GM19397 (cell line): ENCODE measurements at regions not wholly inside any gene's neighbourhood (a gene's known extent, or its start where the extent isn't known, plus 50 kb on each side); places are given as distances from the start of the nearest gene placed in this dataset.

ENCODE experiments used
- ATAC-seq: cut with Tn5 transposase; IDR thresholded peaks from one replicate; pipeline ENCODE4 v1.9.1; 2021; ENCODE audit warnings: mild to moderate bottlenecking, moderate library complexity; ENCODE audit not compliant: unreplicated experiment

DNA sequence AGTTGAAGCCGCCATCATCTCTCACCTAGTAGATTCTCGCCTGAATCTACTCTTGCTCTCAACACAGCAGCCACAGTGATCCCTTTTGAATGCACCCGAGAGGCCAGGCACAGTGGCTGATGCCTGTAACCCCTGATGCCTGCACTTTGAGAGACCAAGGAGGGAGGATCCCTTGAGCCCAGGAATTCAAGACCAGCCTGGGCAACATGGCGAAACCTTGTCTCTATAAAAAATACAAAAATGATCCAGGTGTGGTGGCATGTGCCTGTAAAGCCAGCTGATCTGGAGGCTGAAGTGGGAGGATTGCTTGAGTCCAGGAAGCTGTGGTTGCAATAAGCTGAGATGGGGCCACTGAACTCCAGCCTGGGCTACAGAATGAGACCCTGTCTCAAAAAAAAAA is 60.3 kb upstream of the EML4 start:
- ATAC-seq, result no peak

DNA sequence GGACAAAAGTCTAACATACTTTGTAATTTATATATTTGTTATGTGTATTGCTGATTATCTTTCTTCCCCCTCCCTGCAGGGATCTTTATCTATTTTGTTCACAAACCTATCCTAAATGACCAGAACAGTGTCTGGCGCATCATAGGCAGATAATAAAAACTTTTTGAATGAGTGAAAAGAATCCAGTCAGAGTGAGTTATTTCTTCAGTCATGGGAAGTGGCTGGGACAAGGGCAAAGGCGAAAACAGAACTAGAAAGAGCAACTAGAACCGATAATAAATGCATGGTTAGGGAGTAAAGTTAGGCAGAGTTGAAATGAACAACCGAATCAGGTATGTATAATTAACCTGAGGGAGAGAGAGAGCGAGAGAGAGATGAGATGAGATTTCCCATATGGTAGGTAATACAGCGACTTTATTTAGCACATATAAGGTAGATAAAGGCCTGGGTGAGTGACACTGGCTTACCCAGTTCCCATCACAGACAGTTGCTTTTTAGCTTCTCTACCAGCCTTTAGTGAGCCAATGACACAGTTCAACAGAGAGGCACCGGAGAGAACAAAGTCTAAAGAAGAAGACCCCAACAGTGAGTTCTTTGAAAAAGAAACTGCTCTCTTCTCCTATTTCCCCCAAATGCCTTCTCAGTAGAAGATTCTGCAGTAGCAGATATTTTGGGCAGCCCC is 59.1 kb upstream of the EML4 start:
- no peak for ATAC-seq

DNA sequence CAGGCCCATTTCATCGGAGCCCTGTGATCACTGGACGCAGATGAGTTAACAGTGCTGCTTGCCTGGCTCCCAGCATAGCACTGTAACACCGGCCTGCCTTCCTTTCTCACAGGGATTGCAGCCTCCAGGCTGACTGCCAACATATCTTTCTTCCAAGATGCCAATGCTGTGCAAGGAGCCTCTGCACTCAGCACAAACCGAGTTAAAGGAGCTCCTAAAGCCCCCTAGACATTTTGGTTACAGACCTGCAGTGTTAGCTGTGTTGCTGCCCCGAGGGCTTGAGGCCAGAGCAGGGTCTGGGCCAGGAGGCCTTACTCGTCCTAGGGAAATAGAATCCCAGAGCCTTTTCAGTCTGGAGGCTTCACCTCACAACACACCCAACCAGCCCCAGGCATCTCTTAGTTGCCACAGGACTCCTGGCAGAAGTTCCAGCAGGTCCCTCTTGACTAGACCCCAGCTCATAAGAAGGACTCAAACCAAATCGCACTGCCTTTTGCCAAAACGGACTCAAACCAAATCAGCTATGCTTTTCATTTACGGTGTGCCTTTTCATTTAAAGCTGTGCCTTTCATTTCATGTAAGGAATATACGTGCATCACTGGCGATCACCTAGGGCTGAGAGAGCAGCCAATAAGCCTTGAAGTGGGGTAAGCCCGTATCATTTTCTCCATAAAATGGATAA is 58.4 kb upstream of the EML4 start:
- no peak for ATAC-seq

DNA sequence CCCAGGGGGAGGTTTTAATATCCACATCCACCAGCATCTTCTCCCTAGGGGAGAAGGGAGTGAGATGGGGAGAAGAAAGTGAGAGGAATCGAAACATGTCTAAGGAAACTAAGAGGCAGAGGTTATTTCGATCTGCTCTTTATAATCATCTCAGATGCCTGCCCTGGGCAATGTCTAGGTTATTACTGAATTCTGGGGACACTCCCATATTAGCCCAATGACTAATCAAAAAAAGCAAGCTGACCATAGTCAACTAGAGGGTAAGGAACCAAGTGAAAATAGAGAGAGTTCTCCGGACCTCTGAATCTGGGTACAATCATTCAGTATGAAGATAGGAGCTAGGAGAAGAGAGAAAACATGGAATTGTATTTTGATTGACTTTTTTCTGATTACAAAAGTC is 56.7 kb upstream of the EML4 start:
- ATAC-seq, result no peak

DNA sequence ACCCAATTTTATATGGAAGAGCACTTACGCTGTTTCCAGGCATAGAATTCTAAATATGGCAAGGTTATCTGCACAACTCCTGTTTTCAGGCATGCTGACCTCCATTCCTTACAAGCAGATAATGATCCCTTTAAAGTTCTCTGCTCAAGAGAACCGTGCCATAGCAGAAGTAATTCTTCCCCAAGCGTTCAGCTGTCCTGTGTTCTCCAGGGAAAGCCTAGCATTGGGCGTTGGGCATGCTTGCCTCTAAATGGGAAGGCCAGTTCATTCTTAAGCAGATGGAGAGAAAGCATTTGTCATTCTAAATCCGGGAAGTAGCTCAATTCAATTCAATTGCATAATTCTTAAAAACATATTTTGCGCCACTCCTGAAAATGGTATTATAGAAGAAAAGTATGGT is 55.7 kb upstream of the EML4 start:
- no peak for ATAC-seq

DNA sequence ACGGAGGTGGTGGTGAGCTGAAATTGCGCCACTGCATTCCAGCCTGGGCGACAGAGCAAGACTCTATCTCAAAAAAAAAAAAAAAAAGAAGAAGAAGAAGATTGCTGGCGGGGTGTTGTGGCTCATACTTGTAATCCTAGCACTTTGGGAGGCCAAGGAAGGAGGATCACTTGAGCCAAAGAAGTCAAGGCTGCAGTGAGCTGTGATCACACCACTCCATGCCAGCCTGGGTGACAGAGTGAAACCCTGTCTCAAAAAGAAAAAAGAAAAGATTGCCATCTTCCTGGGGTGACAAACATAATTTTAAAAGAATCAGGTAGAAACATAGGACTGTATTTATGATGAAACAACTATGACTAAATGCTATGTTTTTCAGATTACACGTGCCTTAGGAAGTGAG is 55.1 kb upstream of the EML4 start:
- no peak for ATAC-seq

DNA sequence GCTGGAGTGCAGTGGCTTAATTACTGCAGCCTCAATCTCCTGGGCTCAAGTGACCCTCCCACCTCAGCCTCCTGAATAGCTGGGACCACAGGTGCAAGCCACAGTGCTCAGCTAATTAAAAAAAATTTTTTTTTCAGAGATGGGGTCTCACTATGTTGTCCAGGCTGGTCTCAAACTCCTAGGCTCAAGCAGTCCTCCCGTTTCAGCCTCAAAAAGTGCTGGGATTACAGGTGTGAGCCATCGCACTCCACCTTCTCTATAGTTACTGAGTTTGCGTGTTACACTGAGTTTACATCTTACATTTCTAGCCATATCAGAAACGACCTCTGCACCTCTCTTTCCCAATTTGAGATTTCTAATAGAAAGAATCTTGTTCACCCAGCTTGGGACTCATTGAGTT is 53.6 kb upstream of the EML4 start:
- no peak for ATAC-seq

DNA sequence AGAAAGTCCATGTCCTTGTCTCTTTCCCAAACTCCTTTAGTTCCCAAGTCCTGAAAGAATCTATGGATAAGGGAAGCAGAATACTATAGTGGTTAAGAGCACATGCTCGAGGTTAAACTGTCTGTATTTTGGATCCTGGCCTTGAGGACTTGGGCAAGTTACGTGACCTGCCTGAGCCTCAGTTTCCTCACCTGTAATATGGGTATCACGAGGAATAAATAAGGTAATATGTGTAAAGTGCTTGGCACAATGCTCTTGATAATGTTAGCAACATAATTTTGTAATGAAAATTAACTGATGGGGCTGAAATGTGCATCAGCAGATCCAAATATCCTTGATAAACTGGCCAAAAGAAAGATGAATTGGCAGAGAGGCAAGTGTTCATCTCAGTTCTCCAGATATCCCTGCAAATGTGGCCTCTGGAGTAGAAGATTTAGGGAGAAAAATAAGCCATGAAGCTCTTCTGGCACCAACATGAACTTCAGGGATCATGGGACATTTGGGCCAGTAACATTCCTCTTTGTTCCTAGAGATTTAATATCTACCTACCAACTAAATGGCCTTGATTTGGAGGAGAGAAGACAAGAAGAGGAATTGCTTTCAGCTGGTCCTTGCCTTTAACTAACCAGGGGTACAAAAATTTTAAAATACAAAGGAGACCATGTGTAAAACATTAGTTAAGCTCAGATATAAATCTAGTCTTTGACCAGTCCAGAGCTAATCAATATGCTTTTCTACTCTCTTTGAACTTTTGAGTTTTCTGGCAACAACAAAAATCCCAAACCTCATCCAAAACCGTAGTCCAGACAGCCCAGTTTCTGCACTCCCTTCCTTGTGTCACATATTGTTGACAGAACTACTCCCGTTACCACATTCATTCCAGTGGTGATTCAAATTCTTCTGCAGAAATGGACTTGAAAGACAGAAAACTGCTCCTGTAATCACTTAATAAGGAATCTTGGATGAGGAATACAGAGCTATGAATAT is 52.7 kb upstream of the EML4 start:
- ATAC-seq, result no peak

DNA sequence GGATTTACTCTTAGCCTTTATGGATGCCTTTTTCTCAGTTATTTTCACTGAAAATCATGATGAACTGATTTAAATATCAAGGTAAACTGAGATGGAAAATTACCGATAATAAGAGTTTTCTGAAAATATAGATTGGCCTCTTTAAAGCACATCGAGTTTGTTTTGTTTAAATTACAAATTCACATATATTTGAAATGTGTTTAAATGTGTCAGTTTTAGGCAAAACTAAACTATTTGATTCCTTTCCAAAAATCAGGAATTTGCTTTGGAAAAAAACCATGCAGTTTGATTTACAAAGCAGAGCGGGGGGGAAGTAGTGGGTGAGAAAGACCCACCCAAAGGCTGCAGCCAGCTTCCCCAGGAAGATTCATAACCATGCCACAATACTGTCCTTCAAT is 52.0 kb upstream of the EML4 start:
- no peak for ATAC-seq

DNA sequence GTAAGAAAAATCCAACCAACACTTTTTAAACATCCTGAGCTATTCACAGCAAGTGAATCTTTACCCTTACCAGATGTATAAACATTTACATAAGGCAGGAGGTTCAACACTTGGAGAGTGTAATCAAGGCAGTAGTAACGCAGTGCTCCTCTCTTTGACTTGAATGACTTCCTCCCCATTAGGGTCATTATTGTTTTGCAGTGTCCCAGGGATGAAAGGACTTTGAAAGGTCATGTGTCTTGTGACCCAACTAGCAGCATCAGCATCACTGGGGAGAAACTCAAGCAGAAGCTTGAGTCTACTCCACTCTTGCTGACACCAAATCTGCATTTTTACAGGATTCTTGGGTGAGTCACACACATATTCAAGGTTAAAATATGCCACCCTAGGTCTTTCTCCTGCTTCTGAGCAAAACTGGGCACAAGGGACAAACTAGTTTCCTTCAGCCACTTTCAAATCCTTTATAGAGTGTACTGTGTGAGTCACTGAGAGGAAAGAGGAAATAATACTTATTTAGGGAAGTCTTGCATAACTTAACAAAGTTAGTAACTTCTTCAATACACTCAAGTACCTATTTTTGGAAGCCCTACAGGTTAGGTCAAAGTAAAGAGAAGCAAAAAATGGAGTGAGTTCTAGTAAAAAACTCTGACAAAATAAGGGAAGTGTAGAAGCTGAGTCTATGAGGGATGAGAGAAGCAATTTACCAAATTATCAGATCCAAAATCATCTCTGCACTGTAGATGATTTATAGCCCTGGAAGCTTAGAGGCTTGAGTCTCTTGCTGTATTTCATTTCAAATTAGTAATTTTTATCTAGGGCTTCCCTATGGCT is 51.0 kb upstream of the EML4 start:
- peak; percentile 71 for ATAC-seq

DNA sequence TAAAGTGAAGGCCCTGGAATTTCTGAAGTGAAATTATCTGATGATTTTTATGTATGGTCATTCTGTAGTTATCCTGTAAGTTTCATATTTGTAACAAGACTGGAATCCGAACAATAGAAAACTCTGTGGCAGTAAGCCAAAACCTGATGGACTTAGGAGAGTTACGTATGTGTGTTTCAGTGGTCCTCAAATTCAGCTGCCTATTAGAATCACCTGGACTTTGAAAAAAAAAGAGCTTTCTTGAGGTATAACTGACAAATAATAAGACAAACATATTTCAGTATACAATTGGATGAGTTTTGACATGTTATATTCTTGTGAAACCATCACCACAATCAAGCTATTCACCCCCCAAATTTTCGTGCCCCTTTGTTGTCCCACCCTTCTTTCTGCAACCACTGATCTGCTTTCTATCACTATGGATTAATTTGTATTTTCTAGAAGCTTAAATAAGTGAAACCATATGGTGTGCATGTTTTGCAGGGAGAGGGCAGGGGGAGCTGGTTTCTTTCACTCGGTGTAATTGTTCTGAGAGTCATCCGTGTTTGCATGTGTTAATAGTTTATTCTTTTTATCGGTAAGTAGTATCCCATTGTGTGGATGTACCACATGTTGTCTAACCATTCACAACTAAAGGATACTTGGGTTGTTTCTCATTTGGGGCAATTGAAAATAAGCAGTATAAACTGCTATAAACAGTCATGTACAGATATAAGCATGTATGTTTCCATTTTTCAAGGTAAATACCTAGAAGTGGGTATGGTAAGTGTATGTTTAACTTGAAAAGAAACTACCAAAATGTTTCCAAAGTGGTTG is 50.2 kb upstream of the EML4 start:
- ATAC-seq, result no peak
